ENCODE measurements at regions not wholly inside any gene's neighbourhood (a gene's known extent, or its start where the extent isn't known, plus 50 kb on each side); places are given as distances from the start of the nearest gene placed in this dataset.
A peak's percentile ranks its signal among the peaks of the same experiment; 100 is the strongest.
"Not testable (repeated sequence)": the region's sequence is repeated elsewhere in the genome, so short reads cannot be mapped to it uniquely, and the experiment has no call there.

DNA sequence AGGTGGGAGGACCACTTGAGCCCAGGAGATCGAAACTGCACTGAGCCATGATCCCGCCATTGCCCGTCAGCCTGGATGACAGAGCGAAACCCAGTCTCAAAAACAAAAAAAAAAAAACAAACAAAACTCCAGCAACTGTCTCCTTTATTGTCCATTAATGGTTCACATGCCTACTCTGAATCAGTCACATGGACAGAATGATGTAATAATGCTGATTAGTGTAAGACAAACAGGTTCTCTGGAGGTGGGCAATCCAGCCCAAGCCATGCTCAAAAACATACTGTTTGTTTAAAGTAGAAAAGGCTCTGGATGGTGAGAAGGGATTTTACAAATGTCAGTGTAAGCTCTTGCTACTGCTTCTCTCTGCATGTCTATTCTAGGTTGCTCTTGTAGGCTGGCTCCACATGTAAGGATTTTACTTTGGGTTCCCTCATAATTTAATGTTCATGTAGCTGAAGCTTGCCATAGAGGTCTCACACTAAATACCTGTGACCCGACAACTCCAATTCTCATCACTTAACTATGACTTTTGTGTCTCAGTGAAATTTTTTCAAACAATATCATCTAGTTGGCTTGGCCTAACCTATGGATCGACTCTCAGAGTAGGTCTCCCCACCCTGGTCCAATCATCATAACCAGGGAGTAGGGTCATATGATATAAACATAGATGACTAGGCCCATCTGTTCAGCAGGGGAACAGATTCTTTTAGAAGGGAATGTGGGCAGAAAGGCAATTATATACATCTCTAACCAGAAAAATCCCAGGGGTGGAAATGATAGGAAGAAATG is 83.9 kb upstream of the SLC39A10 start:
- no peak for DNase-seq (ENCODE audit: low spot score)

GRCh38 chr2:195570329-195570728 is 86.7 kb upstream of the SLC39A10 start:
- DNase-seq (ENCODE audit: low spot score) = no peak

GRCh38 chr2:195569255-195569654 is 87.8 kb upstream of the SLC39A10 start:
- no peak for DNase-seq (ENCODE audit: low spot score)

DNA sequence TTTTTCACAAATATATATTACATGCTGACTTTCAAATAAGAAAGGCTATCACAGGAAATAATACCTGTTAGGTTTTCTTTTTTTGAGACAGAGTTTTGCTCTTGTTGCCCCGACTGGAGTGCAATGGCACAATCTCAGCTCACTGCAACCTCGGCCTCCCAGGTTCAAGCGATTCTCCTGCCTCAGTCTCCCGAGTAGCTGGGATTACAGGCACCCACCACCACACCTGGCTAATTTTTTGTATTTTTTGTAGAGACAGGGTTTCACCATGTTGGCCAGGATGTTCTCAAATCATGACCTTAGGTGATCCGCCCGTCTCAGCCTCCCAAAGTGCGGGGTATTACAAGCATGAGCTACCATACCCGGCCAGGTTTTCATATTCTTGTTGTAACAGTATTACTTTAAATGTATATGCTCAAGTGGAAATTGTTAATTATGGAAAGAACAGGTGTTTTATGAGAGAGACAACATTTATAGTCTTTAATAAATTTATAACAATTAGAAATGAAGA is 92.3 kb upstream of the SLC39A10 start:
- DNase-seq (ENCODE audit: low spot score) = not testable (repeated sequence)

DNA sequence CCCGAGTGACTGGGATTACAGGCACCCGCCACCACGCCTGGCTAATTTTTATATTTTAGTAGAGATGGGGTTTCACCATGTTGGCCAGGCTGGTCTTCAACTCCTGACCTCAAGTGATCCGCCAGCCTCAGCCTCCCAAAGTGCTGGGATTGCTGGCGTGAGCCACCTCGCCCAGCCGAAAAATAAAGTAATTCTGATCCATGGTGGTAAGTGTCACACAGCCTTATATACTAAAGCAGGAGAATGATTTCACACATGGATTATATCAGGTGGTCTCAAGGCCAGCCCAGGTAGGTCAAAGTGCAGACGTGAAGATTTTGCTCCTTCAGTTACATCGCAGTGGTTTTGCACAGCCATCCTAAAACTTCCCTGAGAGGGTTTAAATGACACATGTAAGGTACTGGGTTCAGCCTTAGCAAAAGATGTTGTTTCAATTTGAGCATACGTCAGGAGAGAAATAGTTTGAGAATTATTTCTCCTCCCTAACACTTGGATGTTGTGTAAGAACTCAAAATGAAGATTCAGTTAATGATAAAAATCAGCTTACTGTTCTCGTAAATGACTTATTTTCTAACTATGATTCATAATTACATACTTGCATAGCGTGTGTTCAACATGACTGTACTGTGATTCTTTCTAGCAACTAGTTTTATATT is 93.0 kb upstream of the SLC39A10 start:
- peak; percentile 45 for DNase-seq (ENCODE audit: low spot score)

DNA sequence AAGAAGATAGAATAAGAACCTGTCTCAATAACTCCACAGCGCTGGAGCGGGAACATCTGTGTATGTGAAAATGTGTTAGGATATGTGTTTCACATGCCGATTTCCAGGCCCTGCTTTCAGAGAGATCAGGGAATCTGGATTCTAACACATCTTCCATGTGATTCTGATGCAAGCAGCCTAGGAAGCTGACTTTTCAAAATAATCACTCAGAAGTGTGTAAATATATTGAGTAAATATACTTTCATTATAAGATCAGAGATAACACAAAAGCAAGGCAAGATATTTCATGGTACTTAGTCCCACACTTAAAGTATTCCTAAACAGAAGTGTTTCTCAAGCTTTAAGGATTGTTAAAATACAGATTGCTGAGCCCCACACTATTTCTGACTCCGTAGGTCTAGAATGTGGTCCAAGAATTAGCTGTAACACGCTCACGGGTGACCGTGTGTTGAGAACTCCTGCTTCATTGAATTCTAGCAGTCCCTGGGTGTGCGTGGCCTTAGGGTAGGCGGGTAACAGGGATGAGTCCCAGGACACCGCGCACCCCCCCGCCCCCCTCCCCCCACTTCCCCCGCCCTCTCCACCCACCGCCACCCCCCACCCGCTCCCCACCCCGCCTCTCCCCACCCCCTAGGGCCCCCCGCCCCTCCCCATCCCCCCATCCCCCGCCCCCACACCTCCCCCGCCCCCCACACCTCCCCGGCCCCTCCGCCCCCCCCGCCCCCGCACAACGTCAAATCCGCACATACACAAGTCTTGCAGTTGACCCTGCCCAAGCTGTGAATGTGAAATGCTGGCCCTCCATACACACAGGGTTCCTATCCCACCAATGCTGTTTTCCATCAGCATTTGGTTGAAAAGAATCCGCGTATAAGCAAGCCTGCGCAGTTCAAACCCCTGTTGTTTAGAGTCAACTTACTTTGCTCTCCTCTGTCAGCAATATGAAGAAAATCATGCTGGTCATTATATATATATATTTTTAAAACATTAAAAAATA is 94.2 kb upstream of the SLC39A10 start:
- no peak for DNase-seq (ENCODE audit: low spot score)

DNA sequence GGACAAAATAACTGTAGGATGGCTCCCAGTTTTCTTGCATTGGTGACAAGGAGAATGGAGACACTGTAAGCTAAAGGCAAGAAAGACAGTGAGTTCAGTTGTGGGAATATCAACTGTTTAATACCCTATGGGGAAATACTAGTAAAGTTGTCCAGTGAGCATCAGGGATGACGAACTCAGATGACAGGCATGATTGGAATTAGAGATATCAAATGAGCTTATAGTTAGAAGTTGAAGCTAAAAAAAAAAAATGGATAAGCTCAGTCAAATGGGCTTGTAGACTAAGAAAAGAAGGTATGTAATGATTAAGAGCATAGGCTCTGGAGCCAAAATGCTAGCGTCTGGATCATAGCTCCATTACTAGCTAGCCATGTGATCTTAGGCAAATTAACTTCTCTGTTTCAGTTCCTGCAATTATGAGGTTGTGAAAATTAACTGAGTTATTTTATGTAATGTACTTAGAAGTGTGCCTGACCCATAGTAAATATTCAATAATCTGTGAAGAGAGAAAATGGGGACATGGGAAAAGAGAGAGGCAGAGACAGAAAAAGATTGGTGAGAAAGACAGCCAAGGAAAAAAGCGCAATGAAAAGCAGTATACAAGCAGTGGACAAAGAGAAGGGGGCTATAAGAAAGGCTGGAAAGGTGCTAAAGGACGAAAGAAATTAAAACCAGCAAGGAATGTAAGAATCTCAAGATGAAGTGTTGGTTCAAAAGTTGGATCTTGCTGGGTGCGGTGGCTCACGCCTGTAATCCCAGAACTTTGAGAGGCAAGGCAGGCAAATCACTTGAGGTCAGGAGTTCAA is 95.7 kb upstream of the SLC39A10 start:
- DNase-seq (ENCODE audit: low spot score) = no peak

- DNase-seq (ENCODE audit: low spot score) = no peak
Observed at GRCh38 chr2:195560209-195560895, 96.7 kb upstream of the SLC39A10 start.

DNA sequence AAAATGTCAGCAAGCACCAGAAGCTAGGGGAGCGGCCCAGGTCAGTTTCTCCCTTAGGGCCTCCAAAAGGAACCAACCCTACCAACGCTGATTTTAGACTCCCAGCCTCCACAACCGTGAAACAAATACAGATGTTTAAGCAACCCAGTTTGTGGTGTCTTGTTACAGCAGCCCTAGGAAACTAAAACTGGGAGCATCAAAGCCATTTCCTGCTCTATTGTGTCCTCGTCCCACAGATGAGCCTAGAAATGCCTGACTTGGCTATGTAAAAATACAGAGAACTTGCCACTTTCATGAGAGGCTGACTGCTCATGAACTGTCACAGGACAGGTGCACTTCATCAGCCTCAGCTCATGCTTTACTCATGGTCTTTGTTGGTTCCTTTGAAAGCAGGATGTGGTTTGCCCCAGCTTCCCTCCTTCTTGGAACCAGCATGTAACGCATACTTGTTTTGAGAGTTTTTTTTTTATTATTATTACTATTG is 97.6 kb upstream of the SLC39A10 start:
- peak; percentile 93 for DNase-seq (ENCODE audit: low spot score)

DNA sequence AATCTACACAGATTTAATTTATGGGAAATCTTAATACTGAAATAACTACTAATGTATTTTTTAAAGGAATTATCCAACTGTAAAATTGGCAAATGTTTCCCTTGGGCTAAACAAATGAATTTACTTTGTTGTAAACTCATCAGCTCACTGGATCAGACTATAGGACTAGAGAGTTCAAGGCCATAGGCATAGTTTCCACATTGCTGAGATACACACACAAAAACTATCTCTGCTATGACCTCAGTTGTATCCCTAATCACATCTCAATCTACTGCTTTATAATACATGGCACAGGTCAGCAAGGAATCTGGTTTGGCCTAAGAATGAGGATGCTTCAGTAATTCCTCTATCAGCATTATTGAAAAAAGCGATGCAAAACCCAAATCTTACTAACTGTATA is 101.1 kb upstream of the SLC39A10 start:
- no peak for DNase-seq (ENCODE audit: low spot score)

DNA sequence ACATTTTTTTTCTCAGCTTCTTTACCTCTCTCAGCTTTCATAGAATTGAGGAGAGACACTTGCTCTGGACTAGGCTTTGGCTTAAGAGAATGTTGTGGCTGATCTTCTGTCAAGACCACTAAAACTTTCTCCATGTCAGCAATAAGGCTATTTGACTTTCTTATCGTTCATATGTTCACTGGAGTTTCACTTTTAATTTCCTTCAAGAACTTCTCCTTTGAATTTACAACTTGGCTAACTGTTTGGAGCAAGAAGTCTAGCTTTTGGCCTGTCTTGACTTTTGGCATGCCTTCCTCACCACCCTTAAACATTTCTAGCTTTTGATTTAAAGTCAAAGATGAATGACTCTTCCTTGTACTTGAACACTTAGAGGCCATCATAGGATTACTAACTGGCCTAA is 104.4 kb upstream of the SLC39A10 start:
- DNase-seq (ENCODE audit: low spot score) = no peak

GRCh38 chr2:195548198-195548940 is 108.7 kb upstream of the SLC39A10 start:
- DNase-seq (ENCODE audit: low spot score) = no peak

GRCh38 chr2:195547268-195547840 is 109.7 kb upstream of the SLC39A10 start:
- DNase-seq (ENCODE audit: low spot score) = not testable (repeated sequence)

DNA sequence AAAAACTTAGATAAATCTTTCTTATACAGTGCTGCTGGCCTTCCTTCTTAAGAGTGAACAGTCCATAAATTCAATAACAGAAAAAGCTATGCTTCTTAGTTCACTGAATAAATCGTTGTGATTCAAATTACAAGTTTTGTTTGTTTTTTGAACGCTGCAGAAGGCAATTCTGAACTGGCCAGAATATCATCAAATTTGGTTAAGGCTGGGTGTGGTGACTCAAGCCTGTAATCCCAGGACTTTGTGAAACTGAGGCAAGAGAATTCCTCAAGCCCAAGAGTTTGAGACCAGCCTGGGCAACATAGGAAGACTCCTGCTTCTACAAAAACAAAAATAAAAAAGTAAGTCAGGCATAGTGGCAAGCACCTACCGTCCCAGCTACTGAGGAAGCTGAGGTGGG is 111.2 kb upstream of the SLC39A10 start:
- no peak for DNase-seq (ENCODE audit: low spot score)

GRCh38 chr2:195543902-195544894 is 112.8 kb upstream of the SLC39A10 start:
- peak; percentile 27 for DNase-seq (ENCODE audit: low spot score)

DNA sequence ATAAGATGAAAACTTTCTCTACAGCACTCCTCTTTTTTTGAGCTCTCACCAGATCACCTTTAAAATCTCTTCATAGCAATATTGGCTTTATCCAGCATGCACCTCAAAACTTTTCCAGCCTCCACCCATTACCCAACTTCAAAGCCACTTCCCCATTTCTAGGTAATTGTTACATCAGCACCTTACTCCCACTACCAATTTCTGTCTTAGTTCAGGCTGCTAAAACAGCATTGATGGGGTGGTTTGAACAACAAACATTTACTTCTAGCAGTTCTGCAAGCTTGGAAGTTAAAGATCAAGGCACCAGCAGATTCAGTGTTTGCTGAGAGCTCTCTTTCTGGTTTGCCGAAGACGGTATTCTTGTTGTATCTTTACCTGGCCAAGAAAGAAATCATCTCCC is 114.0 kb upstream of the SLC39A10 start:
- DNase-seq (ENCODE audit: low spot score) = peak; percentile 6

DNA sequence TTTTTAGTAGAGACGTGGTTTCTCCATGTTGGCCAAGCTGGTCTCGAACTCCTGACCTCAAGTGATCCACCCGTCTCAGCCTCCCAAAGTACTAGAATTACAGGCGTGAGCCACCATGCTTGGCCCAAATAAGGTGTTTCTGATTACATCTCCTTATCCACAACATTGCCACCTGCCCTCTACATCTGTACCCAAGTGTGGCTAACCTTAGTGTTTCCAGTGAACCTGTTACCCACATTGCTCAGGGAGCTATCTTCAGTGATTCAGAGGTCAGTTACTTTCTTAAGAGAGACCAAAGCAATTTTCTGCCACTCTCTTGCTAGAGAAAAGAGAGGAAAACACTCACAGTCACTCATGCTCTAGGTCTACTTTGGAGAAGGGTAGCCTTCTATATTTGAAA is 115.0 kb upstream of the SLC39A10 start:
- DNase-seq (ENCODE audit: low spot score) = no peak

DNA sequence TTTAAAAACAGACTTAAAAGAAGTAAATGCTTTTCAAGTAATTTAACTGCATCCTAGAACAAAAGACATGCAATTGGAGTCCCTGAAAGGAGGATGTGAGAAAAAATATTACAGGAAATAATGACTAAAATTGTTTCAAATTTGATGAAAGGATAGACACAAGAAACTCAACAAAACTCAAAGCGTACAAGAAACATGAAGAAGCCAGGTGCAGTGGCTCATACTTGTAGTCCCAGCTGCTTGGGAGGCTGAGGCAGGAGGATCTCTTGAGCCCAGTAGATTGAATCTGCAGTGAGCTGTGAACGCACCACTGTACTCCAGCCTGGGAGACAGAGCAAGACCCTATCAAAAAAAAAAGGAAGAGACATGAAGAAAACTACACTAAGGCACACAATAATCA is 118.1 kb upstream of the SLC39A10 start:
- peak; percentile 18 for DNase-seq (ENCODE audit: low spot score)

All from CD4-positive, alpha-beta T cell treated with Interleukin-6 at 100 ng/mL for 8 hours (primary cell).